Breast epithelium (tissue), 4 donors: ENCODE measurements at regions not wholly inside any gene's neighbourhood (a gene's known extent, or its start where the extent isn't known, plus 50 kb on each side); places are given as distances from the start of the nearest gene placed in this dataset.
A peak's percentile ranks its signal among the peaks of the same experiment; 100 is the strongest.

Experiments used
- DNase-seq, 2 donors: peaks; one replicate each; pipeline ENCODE4 v3.0.0-alpha.2; 2019; ENCODE audit warnings: low spot score in 2 of 2
- H3K27ac ChIP-seq, 2 donors: fragments of 200-600 bp; sonication (generic) in 1 of 2; one replicate each; pipeline ENCODE4 v1.5.1; 2016 to 2019; ENCODE audit warnings: mild to moderate bottlenecking in 1 of 2
- H3K27me3 ChIP-seq, 2 donors: fragments of 200-600 bp; sonication (generic) in 1 of 2; one replicate each; pipeline versions ENCODE4 v1.5.1 to v1.6.0; 2017 to 2019; ENCODE audit warnings: control low read depth in 1 of 2, mild to moderate bottlenecking in 1 of 2
- H3K36me3 ChIP-seq: fragments of 200-600 bp; one replicate; pipeline ENCODE4 v1.5.1; 2019
- H3K4me1 ChIP-seq, 2 donors: fragments of 200-600 bp; sonication (generic); one replicate each; pipeline ENCODE4 v1.5.1; 2016 to 2019; ENCODE audit warnings: control low read depth in 1 of 2
- H3K4me3 ChIP-seq, 3 donors: fragments of 200-600 bp; sonication (generic); 1 replicate in 2 of 3; 2 replicates in 1 of 3; pipeline ENCODE4 v1.5.1; 2016 to 2019; ENCODE audit warnings: mild to moderate bottlenecking in 3 of 3, moderate library complexity in 2 of 3
- H3K9me3 ChIP-seq, 2 donors: fragments of 200-600 bp; sonication (generic) in 1 of 2; one replicate each; pipeline ENCODE4 v1.5.1; 2016 to 2019; ENCODE audit warnings: control low read depth in 1 of 2
- CTCF ChIP-seq, 3 donors: fragments of 450-650 bp; IDR thresholded peaks; one replicate each; pipeline ENCODE4 v1.5.1; 2016 to 2017; ENCODE audit warnings: antibody characterized with exemption in 3 of 3, mild to moderate bottlenecking in 3 of 3, moderate library complexity in 3 of 3
- POLR2A ChIP-seq: fragments of 450-650 bp; IDR thresholded peaks from one replicate; pipeline ENCODE4 v1.6.1; 2016; ENCODE audit warnings: antibody characterized with exemption, mild to moderate bottlenecking, moderate library complexity
- POLR2AphosphoS5 ChIP-seq, 3 donors: sonication (generic); formaldehyde crosslinking; IDR thresholded peaks; one replicate each; pipeline ENCODE4 v1.6.1; 2017; ENCODE audit warnings: antibody characterized with exemption in 3 of 3
- intact Hi-C: fragments of 100-400 bp; cut with DNase I; formaldehyde crosslinking; loops from one replicate; pipeline ENCODE4 v1.15.1; 2023; ENCODE audit warnings: low total_unique reads

GRCh38 chr22:48750282-48750681, 1077.4 kb downstream of the BRD1 start:
- Histone ChIP-seq H3K27me3 (peaks cover 0 to 6% of the 10 kb centered on the region in 2 donors), H3K27ac (no peak overlapping the region), H3K36me3 (no peaks in the 10 kb centered on the region), H3K9me3 (peaks cover 0 to 3% of the 10 kb centered on the region in 2 donors), H3K4me3 (no peak overlapping the region), H3K4me1 (no peaks in the 10 kb centered on the region)
- no peak for DNase-seq
- intact Hi-C loops: no loop called here
- TF ChIP-seq CTCF (IDR thresholded peaks at IDR 0.05): no peak
- no peak for TF ChIP-seq POLR2AphosphoS5 (IDR thresholded peaks at IDR 0.05)
- TF ChIP-seq POLR2A: no peak

GRCh38 chr22:48749555-48750227, 1078.0 kb downstream of the BRD1 start:
- intact Hi-C loops: no loop called here
- DNase-seq: no peak

GRCh38 chr22:48748860-48749554, 1078.7 kb downstream of the BRD1 start:
- TF ChIP-seq POLR2A (no peak), POLR2AphosphoS5 (IDR thresholded peaks at IDR 0.05) (no peak), CTCF (IDR thresholded peaks at IDR 0.05) (no peak)
- intact Hi-C loops: no loop called here
- no peaks in the 10 kb centered on the region for H3K27me3 ChIP-seq
- H3K4me3 ChIP-seq: no peak overlapping the region
- H3K9me3 ChIP-seq: peaks cover 0 to 3% of the 10 kb centered on the region in 2 donors
- DNase-seq: peak in 1 of 2 donors; percentile 9
- H3K4me1 ChIP-seq: no peaks in the 10 kb centered on the region
- no peak overlapping the region for H3K27ac ChIP-seq
- no peaks in the 10 kb centered on the region for H3K36me3 ChIP-seq

More at GRCh38 chr22:48749555-48750227, 1078.0 kb downstream of the BRD1 start:
- TF ChIP-seq POLR2AphosphoS5 (IDR thresholded peaks at IDR 0.05): no peak
- no peak for TF ChIP-seq CTCF (IDR thresholded peaks at IDR 0.05)
- no peak for TF ChIP-seq POLR2A
- Histone ChIP-seq H3K9me3 (peaks cover 0 to 3% of the 10 kb centered on the region in 2 donors), H3K27ac (no peak overlapping the region), H3K27me3 (peaks cover 0 to under 1% of the 10 kb centered on the region in 2 donors), H3K36me3 (no peaks in the 10 kb centered on the region), H3K4me3 (no peak overlapping the region), H3K4me1 (no peaks in the 10 kb centered on the region)

- no peak overlapping the region for H3K4me3 ChIP-seq
- no peaks in the 10 kb centered on the region for H3K27me3 ChIP-seq
- no peaks in the 10 kb centered on the region for H3K36me3 ChIP-seq
- no peaks in the 10 kb centered on the region for H3K4me1 ChIP-seq
- TF ChIP-seq CTCF (IDR thresholded peaks at IDR 0.05) (no peak), POLR2A (no peak), POLR2AphosphoS5 (IDR thresholded peaks at IDR 0.05) (no peak)
- no peak overlapping the region for H3K27ac ChIP-seq
- peaks cover 0 to 3% of the 10 kb centered on the region in 2 donors for H3K9me3 ChIP-seq
- DNase-seq: peak in 1 of 2 donors; percentile 39
- intact Hi-C loops: no loop called here
Measured at GRCh38 chr22:48748113-48748859, 1079.4 kb downstream of the BRD1 start.
